BLaER1 treated with 17β-estradiol and CSF1 and Interleukin-3, amounts not matched to agents 10 nM and 100 nM (cell line): ENCODE measurements at regions not wholly inside any gene's neighbourhood (a gene's known extent, or its start where the extent isn't known, plus 50 kb on each side); places are given as distances from the start of the nearest gene placed in this dataset.
"Not testable (repeated sequence)": the region's sequence is repeated elsewhere in the genome, so short reads cannot be mapped to it uniquely, and the experiment has no call there.

Source experiments
- H3K27ac ChIP-seq, 11 experiments: shearing (Covaris generic); formaldehyde crosslinking; 2 replicates each; pipeline ENCODE4 v1.8.1; 2022
- H3K27me3 ChIP-seq, 11 experiments: shearing (Covaris generic); formaldehyde crosslinking; 2 replicates each; pipeline ENCODE4 v1.8.1; 2022
- H3K36me3 ChIP-seq, 11 experiments: shearing (Covaris generic); formaldehyde crosslinking; 2 replicates each; pipeline ENCODE4 v1.8.1; 2022
- H3K4me1 ChIP-seq, 10 experiments: shearing (Covaris generic); formaldehyde crosslinking; 2 replicates each; pipeline ENCODE4 v1.8.1; 2022
- H3K4me2 ChIP-seq, 11 experiments: shearing (Covaris generic); formaldehyde crosslinking; 2 replicates each; pipeline ENCODE4 v1.8.1; 2022
- H3K4me3 ChIP-seq, 10 experiments: shearing (Covaris generic); formaldehyde crosslinking; 2 replicates each; pipeline ENCODE4 v1.8.1; 2022
- H3K9ac ChIP-seq, 11 experiments: shearing (Covaris generic); formaldehyde crosslinking; 2 replicates each; pipeline ENCODE4 v1.8.1; 2022
- H3K9me3 ChIP-seq, 11 experiments: shearing (Covaris generic); formaldehyde crosslinking; replicated peaks in 1 of 11; 2 replicates each; pipeline ENCODE4 v1.8.1; 2022
- H4K20me1 ChIP-seq, 11 experiments: shearing (Covaris generic); formaldehyde crosslinking; 2 replicates each; pipeline ENCODE4 v1.8.1; 2022
- Cebpa-rat ChIP-seq, 11 experiments: shearing (Covaris generic); IDR thresholded peaks; 2 replicates each; pipeline ENCODE4 v1.8.1; 2022

DNA sequence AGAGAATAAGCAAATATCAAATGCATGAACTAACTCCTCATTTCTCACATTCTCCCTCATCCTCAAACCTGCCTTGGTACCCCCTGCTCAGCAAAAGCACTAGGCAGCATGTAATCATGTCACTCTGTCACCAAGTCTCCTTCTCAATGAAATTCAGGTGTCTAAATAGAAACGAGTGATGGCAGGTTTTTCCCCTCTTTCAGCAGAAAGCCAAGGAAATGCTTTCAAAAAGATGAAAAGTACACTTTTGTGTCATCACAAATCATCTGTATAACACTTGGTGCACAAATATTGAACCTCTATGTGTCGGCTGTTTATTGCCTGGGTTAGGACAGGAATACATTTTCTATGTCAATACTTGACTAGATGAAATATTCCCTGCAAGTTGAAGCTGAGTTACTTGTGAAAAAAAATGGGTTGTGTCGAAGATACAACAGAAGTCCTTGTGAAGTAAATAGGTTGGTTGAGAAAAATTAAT lies 285.1 kb upstream of the MAGEB18 start:
- Histone ChIP-seq H3K4me2 (no peak overlapping the region), H4K20me1 (peaks cover 0 to 5% (median 0%) of the 10 kb centered on the region in 11 experiments; a peak in 1 of 22 replicates), H3K9ac (no peak overlapping the region), H3K4me3 (no peak overlapping the region), H3K36me3 (no peaks in the 10 kb centered on the region), H3K4me1 (no peaks in the 10 kb centered on the region), H3K9me3 (no peaks in the 10 kb centered on the region), H3K27ac (no peak overlapping the region), H3K27me3 (peaks cover 68 to 97% (median 91%) of the 10 kb centered on the region in 11 experiments)
- TF ChIP-seq Cebpa-rat (IDR thresholded peaks at IDR 0.05): no peak

DNA sequence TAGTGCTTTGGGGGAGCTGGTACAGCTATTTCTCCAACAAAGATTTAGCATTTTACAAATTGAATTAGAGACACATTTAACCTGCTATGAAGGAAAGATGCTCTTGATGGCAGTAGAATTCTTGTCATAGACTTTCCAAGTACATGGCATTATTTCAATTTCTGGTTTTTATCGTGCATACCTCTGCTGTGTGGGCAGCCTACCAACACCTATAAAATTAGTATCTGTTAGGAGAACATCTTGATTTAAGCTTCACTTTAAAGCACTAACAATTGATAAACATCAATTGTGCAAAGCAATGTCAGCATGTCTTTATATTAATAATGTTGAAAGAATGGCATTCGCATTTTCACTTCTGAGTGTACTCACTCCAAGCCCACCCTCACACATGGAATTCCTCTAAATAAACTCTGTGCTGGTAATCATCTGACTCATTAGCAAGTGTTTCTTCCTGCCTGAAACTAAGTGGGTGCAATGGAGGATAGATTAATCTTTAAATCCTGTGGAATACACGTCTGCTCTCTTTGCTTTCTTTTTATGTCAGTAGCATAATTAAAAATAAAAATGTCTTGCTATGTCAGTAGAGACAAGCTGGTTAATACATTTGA lies 279.8 kb upstream of the MAGEB18 start:
- Histone ChIP-seq H3K4me2 (no peak overlapping the region), H3K36me3 (no peaks in the 10 kb centered on the region), H3K27ac (no peak overlapping the region), H3K27me3 (peaks cover 63 to 100% (median 90%) of the 10 kb centered on the region in 11 experiments), H3K4me1 (no peaks in the 10 kb centered on the region), H3K9me3 (peaks cover 0 to 11% (median 4%) of the 10 kb centered on the region in 11 experiments; a peak in 6 of 22 replicates), H3K4me3 (no peak overlapping the region), H4K20me1 (peaks cover 0 to 5% (median 0%) of the 10 kb centered on the region in 11 experiments; a peak in 1 of 22 replicates), H3K9ac (no peak overlapping the region)
- TF ChIP-seq Cebpa-rat (IDR thresholded peaks at IDR 0.05): no peak

- H3K4me1 ChIP-seq: no peaks in the 10 kb centered on the region
- H3K4me3 ChIP-seq: no peak overlapping the region
- peaks cover 52 to 100% (median 84%) of the 10 kb centered on the region in 11 experiments for H3K27me3 ChIP-seq
- H3K9me3 ChIP-seq: peaks cover 0 to 11% (median 4%) of the 10 kb centered on the region in 11 experiments; a peak in 6 of 22 replicates
- H4K20me1 ChIP-seq: no peaks in the 10 kb centered on the region; a peak in 1 of 22 replicates
- H3K36me3 ChIP-seq: no peaks in the 10 kb centered on the region
- no peak overlapping the region for H3K9ac ChIP-seq
- TF ChIP-seq Cebpa-rat (IDR thresholded peaks at IDR 0.05): no peak
- H3K4me2 ChIP-seq: no peak overlapping the region
- H3K27ac ChIP-seq: no peak overlapping the region
Measured at GRCh38 chrX:25860322-25860721, 277.8 kb upstream of the MAGEB18 start.

DNA sequence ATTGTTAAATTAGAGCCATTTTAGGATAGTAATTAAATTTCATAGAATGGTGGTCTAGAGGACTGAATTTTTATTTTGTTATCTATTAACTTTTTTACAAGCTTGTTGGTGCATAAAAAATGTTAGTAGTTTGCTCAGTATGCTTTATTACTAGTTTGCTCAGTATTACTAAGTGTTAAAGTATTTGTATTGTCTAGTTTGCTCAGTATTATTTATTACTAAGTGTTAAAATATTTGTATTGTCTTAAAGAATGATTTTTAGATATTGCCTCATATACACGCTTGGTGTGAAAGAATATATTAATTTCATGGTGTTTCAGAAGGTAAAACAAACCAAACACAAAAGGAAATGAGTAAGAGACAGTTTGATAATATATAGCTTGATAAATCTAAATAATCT lies 268.4 kb upstream of the MAGEB18 start:
- no peak for TF ChIP-seq Cebpa-rat (IDR thresholded peaks at IDR 0.05)
- H3K4me2 ChIP-seq: no peak overlapping the region
- no peak overlapping the region for H3K27ac ChIP-seq
- no peaks in the 10 kb centered on the region; a peak in 3 of 22 replicates for H4K20me1 ChIP-seq
- peaks cover 71 to 100% (median 90%) of the 10 kb centered on the region in 11 experiments for H3K27me3 ChIP-seq
- no peaks in the 10 kb centered on the region for H3K9me3 ChIP-seq
- no peak overlapping the region for H3K9ac ChIP-seq
- H3K36me3 ChIP-seq: no peaks in the 10 kb centered on the region
- H3K4me3 ChIP-seq: no peak overlapping the region
- H3K4me1 ChIP-seq: no peaks in the 10 kb centered on the region

GRCh38 chrX:25872786-25873185 lies 265.4 kb upstream of the MAGEB18 start:
- no peak overlapping the region for H3K4me2 ChIP-seq

DNA sequence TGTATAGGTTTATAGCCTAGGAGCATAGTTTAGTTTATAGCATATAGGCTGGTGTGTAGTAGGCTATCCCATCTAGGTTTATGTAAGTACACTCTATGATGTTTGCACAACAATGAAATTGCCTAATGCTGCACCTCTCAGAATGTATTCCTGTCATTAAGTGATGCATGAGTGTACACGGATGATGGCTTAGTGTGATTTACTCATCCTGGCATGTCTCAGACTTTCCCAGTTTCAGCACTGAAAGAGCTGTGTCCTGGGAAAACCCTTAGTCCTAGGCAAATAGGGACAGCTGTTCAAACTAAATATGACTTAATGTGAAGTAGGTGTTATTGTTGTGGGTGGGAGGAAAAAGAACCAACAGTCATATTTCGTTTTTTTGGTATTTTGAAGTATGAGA lies 264.9 kb upstream of the MAGEB18 start:
- Histone ChIP-seq H4K20me1 (no peaks in the 10 kb centered on the region; a peak in 3 of 22 replicates), H3K9me3 (no peaks in the 10 kb centered on the region), H3K4me1 (no peaks in the 10 kb centered on the region), H3K36me3 (no peaks in the 10 kb centered on the region), H3K4me3 (no peak overlapping the region), H3K27ac (no peak overlapping the region), H3K9ac (no peak overlapping the region), H3K27me3 (peaks cover 85 to 100% (median 94%) of the 10 kb centered on the region in 11 experiments), H3K4me2 (no peak overlapping the region)
- no peak for TF ChIP-seq Cebpa-rat (IDR thresholded peaks at IDR 0.05)

More at GRCh38 chrX:25872786-25873185, 265.4 kb upstream of the MAGEB18 start:
- no peaks in the 10 kb centered on the region; a peak in 3 of 22 replicates for H4K20me1 ChIP-seq
- no peaks in the 10 kb centered on the region for H3K36me3 ChIP-seq
- peaks cover 84 to 100% (median 93%) of the 10 kb centered on the region in 11 experiments for H3K27me3 ChIP-seq
- H3K4me3 ChIP-seq: no peak overlapping the region
- TF ChIP-seq Cebpa-rat (IDR thresholded peaks at IDR 0.05): no peak
- H3K4me1 ChIP-seq: no peaks in the 10 kb centered on the region
- no peaks in the 10 kb centered on the region for H3K9me3 ChIP-seq
- no peak overlapping the region for H3K27ac ChIP-seq
- H3K9ac ChIP-seq: no peak overlapping the region

DNA sequence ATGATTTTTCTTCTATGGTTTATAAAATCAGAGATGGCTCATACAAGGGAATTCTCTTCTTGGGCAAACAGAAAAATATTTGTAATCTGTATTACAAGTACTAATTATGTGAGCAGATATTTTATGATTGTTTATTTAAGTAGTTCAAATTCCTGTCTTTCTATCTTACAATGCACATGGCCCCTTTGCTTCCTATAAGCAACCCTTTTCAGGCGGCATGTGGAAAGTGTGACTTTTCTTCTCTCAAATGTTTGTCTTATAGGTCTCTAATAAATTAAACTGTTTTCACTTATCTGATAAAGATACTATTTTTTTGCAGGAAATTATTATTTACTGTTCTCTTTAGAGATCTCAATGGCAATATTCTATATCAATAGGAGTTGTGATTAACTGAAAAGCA lies 259.3 kb upstream of the MAGEB18 start:
- Histone ChIP-seq H3K4me1 (no peaks in the 10 kb centered on the region), H3K36me3 (no peaks in the 10 kb centered on the region), H3K4me2 (no peak overlapping the region), H3K4me3 (no peak overlapping the region), H3K9ac (no peak overlapping the region), H3K9me3 (peaks cover 0 to 9% (median 7%) of the 10 kb centered on the region in 11 experiments; a peak in 9 of 22 replicates), H3K27me3 (peaks cover 92 to 100% (median 98%) of the 10 kb centered on the region in 11 experiments), H3K27ac (no peak overlapping the region), H4K20me1 (no peaks in the 10 kb centered on the region; a peak in 3 of 22 replicates)
- no peak for TF ChIP-seq Cebpa-rat (IDR thresholded peaks at IDR 0.05)

- H3K36me3 ChIP-seq, H3K27ac ChIP-seq: not testable (repeated sequence)
Measured at GRCh38 chrX:25882503-25882902, 255.6 kb upstream of the MAGEB18 start.

DNA sequence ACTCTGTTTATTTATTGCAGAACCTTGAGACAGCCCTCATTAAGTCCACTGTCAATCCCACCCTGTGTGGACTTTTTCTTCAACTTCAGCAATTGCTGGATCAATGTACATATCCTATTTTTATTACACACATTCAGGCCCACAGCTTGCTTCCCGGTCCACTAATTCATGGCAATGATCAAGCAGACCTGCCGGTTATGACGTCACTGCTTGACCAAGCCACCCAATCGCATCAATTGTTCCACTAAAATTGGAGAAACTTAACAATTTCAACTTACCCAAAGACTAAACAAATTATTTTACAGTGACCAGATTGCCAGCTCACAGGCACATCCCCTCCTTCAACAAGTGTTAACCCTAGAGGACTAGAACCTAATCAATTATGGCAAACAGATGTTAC lies 240.4 kb upstream of the MAGEB18 start:
- TF ChIP-seq Cebpa-rat (IDR thresholded peaks at IDR 0.05): no peak
- Histone ChIP-seq H3K27ac (no peak overlapping the region), H3K4me3 (no peak overlapping the region), H3K36me3 (no peaks in the 10 kb centered on the region), H3K27me3 (peaks cover 52 to 93% (median 88%) of the 10 kb centered on the region in 11 experiments), H3K9me3 (peaks cover 0 to 16% (median 0%) of the 10 kb centered on the region in 11 experiments; a peak in 4 of 22 replicates), H4K20me1 (no peaks in the 10 kb centered on the region; a peak in 1 of 22 replicates), H3K9ac (no peak overlapping the region), H3K4me1 (no peaks in the 10 kb centered on the region), H3K4me2 (no peak overlapping the region)

More at GRCh38 chrX:25882503-25882902, 255.6 kb upstream of the MAGEB18 start:
- not testable (repeated sequence) for H4K20me1 ChIP-seq, H3K9me3 ChIP-seq, H3K9ac ChIP-seq, H3K4me3 ChIP-seq, H3K4me2 ChIP-seq, H3K4me1 ChIP-seq
- H3K27me3 ChIP-seq: peaks cover 65 to 96% (median 90%) of the 10 kb centered on the region in 11 experiments

- peaks cover 39 to 79% (median 72%) of the 10 kb centered on the region in 11 experiments; a peak in 21 of 22 replicates for H3K27me3 ChIP-seq
- H3K4me1 ChIP-seq, H3K27ac ChIP-seq, H3K36me3 ChIP-seq, H3K4me2 ChIP-seq, H4K20me1 ChIP-seq, H3K9ac ChIP-seq, H3K4me3 ChIP-seq: not testable (repeated sequence)
- peaks cover 4 to 19% (median 13%) of the 10 kb centered on the region in 11 experiments; a peak in 13 of 22 replicates for H3K9me3 ChIP-seq
Measured at GRCh38 chrX:25905728-25906127, 232.4 kb upstream of the MAGEB18 start.
